ENCODE measurements at regions not wholly inside any gene's neighbourhood (a gene's known extent, or its start where the extent isn't known, plus 50 kb on each side); places are given as distances from the start of the nearest gene placed in this dataset.

DNA sequence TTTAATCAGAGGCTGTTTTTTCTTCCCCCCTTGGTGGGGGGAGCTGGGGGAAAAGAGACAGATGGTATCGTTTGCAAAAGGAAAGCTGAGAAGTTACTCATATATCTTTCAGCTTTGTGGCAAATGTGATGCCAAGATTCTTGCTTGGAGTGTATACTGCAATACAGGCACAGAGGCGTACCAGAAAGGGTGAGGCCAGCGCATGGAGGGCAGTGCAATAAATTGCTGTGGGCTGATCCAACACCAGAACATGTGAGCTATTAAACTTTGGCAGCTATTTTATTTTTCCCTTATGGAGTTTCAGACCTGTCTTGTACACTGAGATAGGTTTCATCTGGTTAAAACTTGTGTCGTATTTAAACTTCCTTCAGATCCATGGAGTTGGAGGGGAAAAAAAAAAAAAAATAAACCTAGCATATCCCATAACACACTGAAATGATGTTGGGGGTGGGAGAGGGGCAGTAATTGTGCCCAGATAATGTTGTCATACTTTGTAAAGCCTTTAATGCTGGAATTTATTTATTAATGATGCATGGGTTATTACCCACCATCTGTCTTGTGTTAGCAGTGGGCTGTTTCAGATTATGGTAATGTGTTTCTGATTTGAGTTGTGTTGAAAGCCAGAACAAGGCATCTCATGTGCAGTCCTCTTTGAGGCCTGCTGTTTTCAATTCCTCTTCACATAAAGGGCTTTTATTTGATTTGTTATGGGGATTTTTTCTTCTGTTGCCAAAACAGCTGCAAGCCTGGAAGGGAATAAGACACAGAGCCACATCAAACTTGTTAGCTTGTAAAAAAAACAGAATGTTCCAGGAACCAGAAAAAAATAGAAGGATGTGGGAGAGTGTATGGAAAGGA is 891.3 kb downstream of the TLE1 start:
- no peak overlapping the region for H2AFZ ChIP-seq (ENCODE audit: low read length)
- no peak overlapping the region for H2BK15ac ChIP-seq (ENCODE audit: low read depth, low read length)
- H3K27ac ChIP-seq (ENCODE audit: insufficient read length, low read depth, low read length): no peak overlapping the region
- H4K91ac ChIP-seq (ENCODE audit: insufficient read length, low read depth, low read length): no peak overlapping the region
- no peaks in the 10 kb centered on the region for H4K20me1 ChIP-seq (ENCODE audit: control insufficient read depth, insufficient read depth, insufficient read length)
- H3K4me3 Mint-ChIP-seq: no peak overlapping the region
- no peaks in the 10 kb centered on the region for H3K23me2 ChIP-seq (ENCODE audit: insufficient read length, low read depth, low read length, poor library complexity, severe bottlenecking)
- H3K79me2 ChIP-seq (ENCODE audit: insufficient read depth, low read length): no peaks in the 10 kb centered on the region
- no peak overlapping the region for H3K56ac ChIP-seq (ENCODE audit: insufficient read length, low read depth, low read length)
- WGBS (ENCODE audit: extremely low coverage, insufficient read length, low lambda C conversion rate): no CpG with 5 or more reads among the region's 4 CpGs
- H3K36me3 Mint-ChIP-seq (ENCODE audit: insufficient read depth in 1 of 3, low read depth in 3 of 3): no peaks in the 10 kb centered on the region
- no peaks in the 10 kb centered on the region; the same call in 1 of the 2 replicates for H3K4me1 ChIP-seq (ENCODE audit: insufficient read depth, low read length)
- no peak overlapping the region for H3K14ac ChIP-seq (ENCODE audit: insufficient read depth, low read length)
- H3K18ac ChIP-seq (ENCODE audit: insufficient read length, low read depth, low read length): no peak overlapping the region
- H3K23ac ChIP-seq (ENCODE audit: insufficient read length, low read depth, low read length): no peak overlapping the region
- no peak overlapping the region for H3K9ac ChIP-seq (ENCODE audit: extremely low read depth, insufficient read length, low read length)
- no peak overlapping the region for H2AK5ac ChIP-seq (ENCODE audit: insufficient read length, low read length)
- H2BK5ac ChIP-seq (ENCODE audit: insufficient read length, low read length): no peak overlapping the region
- H4K8ac ChIP-seq (replicated peaks; ENCODE audit: insufficient read length, low read depth, low read length): no peak overlapping the region
- H4K5ac ChIP-seq (ENCODE audit: insufficient read length, low read depth, low read length): no peak overlapping the region
- DNase-seq: no peak
- no peak overlapping the region for H3K4ac ChIP-seq (ENCODE audit: low read depth, low read length)
- H3K9me3 ChIP-seq (ENCODE audit: control insufficient read depth, low read depth, low read length): no peaks in the 10 kb centered on the region
- peaks cover 17 to 25% of the 10 kb centered on the region in 2 experiments for H3K4me1 Mint-ChIP-seq
- no peak overlapping the region for H2BK12ac ChIP-seq (ENCODE audit: insufficient read length, low read depth, low read length)
- H2BK120ac ChIP-seq (ENCODE audit: low read depth, low read length, poor library complexity, severe bottlenecking): no peak overlapping the region
- no peaks in the 10 kb centered on the region for H3K27me3 Mint-ChIP-seq (ENCODE audit: low read depth)
- H3K9me3 Mint-ChIP-seq: peaks cover 0 to 2% of the 10 kb centered on the region in 2 experiments; a peak in 2 of 5 replicates
- no peak overlapping the region for H2BK20ac ChIP-seq (ENCODE audit: low read depth, low read length, poor library complexity, severe bottlenecking)
- no peaks in the 10 kb centered on the region for H3K79me1 ChIP-seq (ENCODE audit: insufficient read depth, low read depth, low read length, poor library complexity, severe bottlenecking)
- no peak overlapping the region for H3T11ph ChIP-seq (ENCODE audit: low read length)
- TF ChIP-seq, protein P1, sequence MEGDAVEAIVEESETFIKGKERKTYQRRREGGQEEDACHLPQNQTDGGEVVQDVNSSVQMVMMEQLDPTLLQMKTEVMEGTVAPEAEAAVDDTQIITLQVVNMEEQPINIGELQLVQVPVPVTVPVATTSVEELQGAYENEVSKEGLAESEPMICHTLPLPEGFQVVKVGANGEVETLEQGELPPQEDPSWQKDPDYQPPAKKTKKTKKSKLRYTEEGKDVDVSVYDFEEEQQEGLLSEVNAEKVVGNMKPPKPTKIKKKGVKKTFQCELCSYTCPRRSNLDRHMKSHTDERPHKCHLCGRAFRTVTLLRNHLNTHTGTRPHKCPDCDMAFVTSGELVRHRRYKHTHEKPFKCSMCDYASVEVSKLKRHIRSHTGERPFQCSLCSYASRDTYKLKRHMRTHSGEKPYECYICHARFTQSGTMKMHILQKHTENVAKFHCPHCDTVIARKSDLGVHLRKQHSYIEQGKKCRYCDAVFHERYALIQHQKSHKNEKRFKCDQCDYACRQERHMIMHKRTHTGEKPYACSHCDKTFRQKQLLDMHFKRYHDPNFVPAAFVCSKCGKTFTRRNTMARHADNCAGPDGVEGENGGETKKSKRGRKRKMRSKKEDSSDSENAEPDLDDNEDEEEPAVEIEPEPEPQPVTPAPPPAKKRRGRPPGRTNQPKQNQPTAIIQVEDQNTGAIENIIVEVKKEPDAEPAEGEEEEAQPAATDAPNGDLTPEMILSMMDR (conservative IDR thresholded peaks at IDR 0.05): no peak
- no peaks in the 10 kb centered on the region for H3K27me3 ChIP-seq (ENCODE audit: insufficient read depth, low read length)
- peak overlapping the region in 1 of 3 experiments; percentile 27; a peak in 1 of 7 replicates for H3K27ac Mint-ChIP-seq
- H3K4me2 ChIP-seq (ENCODE audit: insufficient read depth, insufficient read length, low read length): no peak overlapping the region

Data from H9 (cell line).